ENCODE measurements at regions not wholly inside any gene's neighbourhood (a gene's known extent, or its start where the extent isn't known, plus 50 kb on each side); places are given as distances from the start of the nearest gene placed in this dataset.
"Not testable (repeated sequence)": the region's sequence is repeated elsewhere in the genome, so short reads cannot be mapped to it uniquely, and the experiment has no call there.

DNA sequence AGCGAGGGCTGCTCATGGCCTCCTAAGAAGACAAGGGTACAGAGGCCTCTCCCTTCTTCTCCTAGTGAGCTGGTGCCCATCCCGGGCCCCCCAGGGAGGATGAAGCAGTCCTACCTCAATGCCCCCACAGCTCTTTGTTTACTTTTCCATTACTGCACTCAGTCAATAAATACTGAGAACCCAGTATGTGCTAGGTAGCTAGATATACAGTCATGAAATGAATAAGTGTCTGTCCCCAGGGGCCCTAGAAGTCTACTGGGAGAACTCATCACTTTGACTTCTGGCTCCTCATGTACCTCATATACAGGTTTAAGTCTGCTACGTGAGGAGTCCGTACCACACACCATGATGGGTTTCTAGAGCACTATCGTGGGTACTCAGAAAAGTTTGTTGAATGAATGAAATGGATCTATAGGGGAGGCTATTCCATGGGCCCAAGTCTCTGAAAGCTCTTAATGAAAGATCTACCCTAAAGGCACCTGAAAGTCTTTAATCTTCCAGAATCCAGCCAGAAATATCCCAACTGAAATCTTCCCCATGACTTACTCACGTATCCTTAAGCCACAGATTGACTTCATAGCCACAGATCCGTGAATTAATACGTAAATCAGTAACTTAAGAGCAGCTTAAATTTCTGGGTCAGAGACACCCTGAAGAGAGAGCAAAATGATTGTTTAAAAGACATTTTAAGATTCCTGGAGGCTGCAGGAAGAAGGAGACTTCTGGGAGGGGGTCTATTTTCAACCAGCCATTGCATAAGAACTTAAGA is 51.6 kb upstream of the POMP start:
- Mint-ChIP-seq H3K27ac (ENCODE audit: low read depth) (no peak overlapping the region), H3K27me3 (peaks cover 14% of the 10 kb centered on the region), H3K36me3 (ENCODE audit: insufficient read depth) (no peaks in the 10 kb centered on the region), H3K9me3 (no peaks in the 10 kb centered on the region), H3K4me3 (no peak overlapping the region), H3K4me1 (peaks cover 19% of the 10 kb centered on the region)
- no peak for ATAC-seq (replicated peaks; ENCODE audit: extremely low read depth, poor library complexity, severe bottlenecking)
- DNase-seq (ENCODE audit: low spot score in 2 of 2): no peak

DNA sequence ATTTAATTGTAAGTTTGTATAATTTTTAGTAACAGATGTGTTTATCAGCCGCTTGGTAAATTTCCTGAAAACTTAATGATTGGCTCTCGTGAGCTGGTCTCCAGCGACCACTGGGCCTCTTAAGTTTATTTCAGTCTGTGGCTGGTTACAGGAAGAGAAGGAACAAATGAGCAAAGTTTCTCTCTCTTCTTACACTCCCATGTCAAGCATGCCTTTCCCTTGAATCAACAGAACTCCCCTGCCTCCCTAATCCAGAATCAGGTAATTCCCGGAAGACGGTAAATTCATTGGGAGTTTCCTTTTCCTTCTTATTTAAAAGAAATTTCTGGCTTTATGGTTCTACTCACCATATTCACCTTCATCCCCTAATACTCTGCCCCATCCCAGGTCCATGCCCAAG is 52.5 kb upstream of the POMP start:
- Mint-ChIP-seq H3K4me1 (peaks cover 11% of the 10 kb centered on the region), H3K36me3 (ENCODE audit: insufficient read depth) (no peaks in the 10 kb centered on the region), H3K27me3 (peaks cover 23% of the 10 kb centered on the region), H3K4me3 (no peak overlapping the region), H3K27ac (ENCODE audit: low read depth) (no peak overlapping the region), H3K9me3 (no peaks in the 10 kb centered on the region)
- DNase-seq (ENCODE audit: low spot score in 2 of 2) (no peak), ATAC-seq (replicated peaks; ENCODE audit: extremely low read depth, poor library complexity, severe bottlenecking) (no peak)

DNA sequence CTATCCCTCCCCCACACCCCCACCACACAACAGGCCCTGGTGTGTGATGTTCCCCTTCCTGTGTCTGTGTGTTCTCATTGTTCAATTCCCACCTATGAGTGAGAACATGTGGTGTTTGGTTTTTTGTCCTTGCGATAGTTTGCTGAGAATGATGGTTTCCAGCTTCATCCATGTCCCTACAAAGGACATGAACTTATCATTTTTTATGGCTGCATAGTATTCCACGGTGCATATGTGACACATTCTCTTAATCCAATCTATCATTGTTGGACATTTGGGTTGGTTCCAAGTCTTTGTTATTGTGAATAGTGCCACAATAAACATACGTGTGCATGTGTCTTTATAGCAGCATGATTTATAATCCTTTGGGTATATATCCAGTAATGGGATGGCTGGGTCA is 53.8 kb upstream of the POMP start:
- ATAC-seq (replicated peaks; ENCODE audit: extremely low read depth, poor library complexity, severe bottlenecking); H3K9me3 Mint-ChIP-seq; H3K27ac Mint-ChIP-seq (ENCODE audit: low read depth); H3K4me3 Mint-ChIP-seq; H3K36me3 Mint-ChIP-seq (ENCODE audit: insufficient read depth); H3K4me1 Mint-ChIP-seq; DNase-seq (ENCODE audit: low spot score in 2 of 2): not testable (repeated sequence)
- peaks cover 24% of the 10 kb centered on the region for H3K27me3 Mint-ChIP-seq

DNA sequence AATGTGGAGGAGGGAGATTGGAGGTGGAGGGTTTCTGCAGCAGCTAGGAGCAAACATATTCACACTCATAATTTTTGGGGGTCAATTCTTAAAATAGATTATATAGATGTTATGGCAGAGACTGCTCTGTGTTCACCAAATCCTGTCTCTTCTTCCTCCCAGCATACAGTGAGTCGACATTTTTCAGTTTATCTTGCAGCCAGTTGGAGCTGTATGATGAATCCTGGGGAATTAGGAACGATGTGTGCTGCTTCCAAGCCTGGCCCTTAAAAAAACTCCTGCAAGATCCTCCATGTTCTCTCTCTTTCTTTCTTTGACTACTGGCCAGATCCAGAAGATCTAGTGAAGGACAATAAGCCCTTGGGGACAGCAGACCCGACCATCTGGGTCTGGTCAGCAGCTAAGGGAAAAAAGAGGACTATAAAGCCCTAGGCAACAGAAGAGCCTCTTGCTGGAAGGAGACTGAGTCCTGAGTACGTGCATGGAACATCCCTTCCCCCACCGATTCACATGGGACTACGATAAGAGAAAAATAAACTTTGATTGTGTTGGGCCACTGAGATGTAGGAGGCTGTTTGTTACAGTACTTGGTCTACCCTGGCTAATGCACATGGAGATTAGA is 55.8 kb upstream of the POMP start:
- Mint-ChIP-seq H3K27me3 (peaks cover 24% of the 10 kb centered on the region), H3K36me3 (ENCODE audit: insufficient read depth) (no peaks in the 10 kb centered on the region), H3K4me3 (no peak overlapping the region), H3K4me1 (no peaks in the 10 kb centered on the region), H3K27ac (ENCODE audit: low read depth) (no peak overlapping the region), H3K9me3 (no peaks in the 10 kb centered on the region)
- DNase-seq (ENCODE audit: low spot score in 2 of 2) (no peak), ATAC-seq (replicated peaks; ENCODE audit: extremely low read depth, poor library complexity, severe bottlenecking) (no peak)

DNA sequence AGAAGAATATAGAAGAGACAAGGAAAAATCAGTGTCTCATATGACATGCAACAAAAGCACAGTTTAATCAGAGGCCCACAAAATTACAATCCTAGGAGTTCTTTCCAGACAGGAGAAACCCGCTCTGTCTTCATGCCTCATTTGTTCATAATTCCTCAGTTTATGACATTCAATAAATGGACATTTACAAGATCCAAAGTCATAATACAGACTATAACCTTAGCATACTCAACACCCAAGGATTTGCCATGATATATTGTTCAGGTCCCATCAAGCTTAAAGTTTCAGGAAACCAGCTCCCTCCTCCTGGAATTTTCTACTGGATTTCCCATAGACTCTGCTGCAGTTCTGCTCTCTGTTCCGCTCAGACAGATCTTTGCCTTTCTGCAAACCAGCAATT is 56.4 kb upstream of the POMP start:
- Mint-ChIP-seq H3K4me3 (no peak overlapping the region), H3K27ac (ENCODE audit: low read depth) (no peak overlapping the region), H3K27me3 (peaks cover 24% of the 10 kb centered on the region), H3K4me1 (no peaks in the 10 kb centered on the region), H3K36me3 (ENCODE audit: insufficient read depth) (no peaks in the 10 kb centered on the region), H3K9me3 (no peaks in the 10 kb centered on the region)
- DNase-seq (ENCODE audit: low spot score in 2 of 2) (no peak), ATAC-seq (replicated peaks; ENCODE audit: extremely low read depth, poor library complexity, severe bottlenecking) (no peak)

DNA sequence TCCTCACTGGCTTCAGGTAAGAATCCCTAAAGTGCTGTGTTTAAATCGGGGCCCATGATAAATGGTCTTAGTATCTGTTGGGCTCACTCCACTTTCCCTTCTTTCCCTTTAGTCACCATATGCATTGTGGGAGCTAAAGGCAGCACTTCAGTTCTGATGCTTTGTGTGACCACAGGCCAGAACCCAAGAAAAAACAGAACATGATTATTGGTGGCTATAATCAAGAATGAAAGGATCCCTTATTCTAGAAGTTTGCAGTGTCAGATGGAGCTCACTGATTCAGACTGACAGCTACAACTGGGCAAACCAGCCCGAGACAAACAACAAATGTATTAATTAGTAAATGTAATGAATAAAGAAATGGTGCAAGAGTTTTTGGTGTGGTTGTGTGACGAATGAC is 57.3 kb upstream of the POMP start:
- no peak for ATAC-seq (replicated peaks; ENCODE audit: extremely low read depth, poor library complexity, severe bottlenecking)
- Mint-ChIP-seq H3K9me3 (no peaks in the 10 kb centered on the region), H3K27me3 (peaks cover 32% of the 10 kb centered on the region), H3K36me3 (ENCODE audit: insufficient read depth) (no peaks in the 10 kb centered on the region), H3K4me3 (no peak overlapping the region), H3K4me1 (no peaks in the 10 kb centered on the region), H3K27ac (ENCODE audit: low read depth) (no peak overlapping the region)
- no peak for DNase-seq (ENCODE audit: low spot score in 2 of 2)

DNA sequence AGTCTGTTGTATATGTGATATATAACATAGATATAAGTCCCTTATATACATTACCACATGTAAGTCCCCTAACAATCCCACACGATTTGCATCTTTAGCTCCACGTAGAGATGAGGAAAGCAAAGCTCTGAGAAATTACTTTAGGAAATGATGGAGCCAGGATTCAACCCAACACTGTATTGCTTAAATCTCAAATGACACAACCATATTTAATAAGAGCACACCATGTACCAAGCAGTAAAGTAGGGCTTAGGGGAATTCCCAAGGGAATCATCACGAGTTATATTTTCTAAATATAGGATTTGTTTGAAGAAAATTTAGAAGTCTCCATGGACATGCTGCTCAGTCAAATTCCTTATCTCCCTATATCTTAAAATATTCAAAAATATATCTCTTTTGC is 61.3 kb upstream of the POMP start:
- Mint-ChIP-seq H3K27me3 (peaks cover 59% of the 10 kb centered on the region), H3K9me3 (no peaks in the 10 kb centered on the region), H3K27ac (ENCODE audit: low read depth) (no peak overlapping the region), H3K36me3 (ENCODE audit: insufficient read depth) (no peaks in the 10 kb centered on the region), H3K4me3 (no peak overlapping the region), H3K4me1 (no peaks in the 10 kb centered on the region)
- ATAC-seq (replicated peaks; ENCODE audit: extremely low read depth, poor library complexity, severe bottlenecking) (no peak), DNase-seq (ENCODE audit: low spot score in 2 of 2) (no peak)

DNA sequence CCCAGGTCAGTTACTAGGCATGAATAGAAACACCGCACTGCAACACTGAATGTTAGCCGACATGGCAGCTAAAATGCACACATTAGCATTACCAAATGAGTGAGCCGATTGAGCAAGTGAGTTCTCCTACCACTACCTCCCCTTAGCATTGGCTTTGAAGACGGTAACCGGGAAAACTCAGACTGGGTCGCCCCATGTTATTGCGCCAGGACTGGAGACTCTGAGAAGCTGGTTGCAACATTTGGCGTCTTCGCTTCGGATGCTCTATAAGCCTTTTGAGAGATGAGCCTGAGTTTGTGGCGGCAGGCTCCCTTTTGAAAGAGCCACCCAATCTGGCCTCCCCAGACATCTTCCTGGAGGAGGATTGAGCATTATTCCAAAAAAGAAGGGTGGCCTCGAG is 68.5 kb upstream of the POMP start:
- Mint-ChIP-seq H3K4me3 (no peak overlapping the region), H3K27ac (ENCODE audit: low read depth) (no peak overlapping the region), H3K27me3 (peaks cover 48% of the 10 kb centered on the region), H3K9me3 (no peaks in the 10 kb centered on the region), H3K4me1 (no peaks in the 10 kb centered on the region), H3K36me3 (ENCODE audit: insufficient read depth) (no peaks in the 10 kb centered on the region)
- DNase-seq (ENCODE audit: low spot score in 2 of 2) (no peak), ATAC-seq (replicated peaks; ENCODE audit: extremely low read depth, poor library complexity, severe bottlenecking) (no peak)

DNA sequence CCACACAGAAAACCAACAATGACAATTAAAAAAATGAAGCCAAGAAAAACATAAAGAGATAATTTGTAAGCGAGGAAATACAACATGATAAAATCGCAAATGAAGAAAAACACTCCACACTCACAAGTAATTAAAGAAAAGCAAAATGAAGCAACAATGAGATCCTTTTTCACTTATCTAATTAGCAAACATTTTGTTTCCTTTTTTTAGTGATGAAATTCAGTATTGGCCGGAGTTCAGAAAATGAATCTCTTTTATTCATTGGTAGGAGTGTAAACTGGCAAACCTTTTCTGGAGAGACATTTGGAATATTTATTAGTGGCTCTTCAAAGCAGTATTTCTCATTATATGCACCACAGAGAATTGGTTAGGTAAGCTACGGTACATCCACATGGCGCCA is 70.6 kb upstream of the POMP start:
- Mint-ChIP-seq H3K9me3 (no peaks in the 10 kb centered on the region), H3K27me3 (peaks cover 26% of the 10 kb centered on the region), H3K4me3 (no peak overlapping the region), H3K36me3 (ENCODE audit: insufficient read depth) (no peaks in the 10 kb centered on the region), H3K4me1 (peaks cover 4% of the 10 kb centered on the region), H3K27ac (ENCODE audit: low read depth) (no peak overlapping the region)
- DNase-seq (ENCODE audit: low spot score in 2 of 2) (no peak), ATAC-seq (replicated peaks; ENCODE audit: extremely low read depth, poor library complexity, severe bottlenecking) (no peak)

DNA sequence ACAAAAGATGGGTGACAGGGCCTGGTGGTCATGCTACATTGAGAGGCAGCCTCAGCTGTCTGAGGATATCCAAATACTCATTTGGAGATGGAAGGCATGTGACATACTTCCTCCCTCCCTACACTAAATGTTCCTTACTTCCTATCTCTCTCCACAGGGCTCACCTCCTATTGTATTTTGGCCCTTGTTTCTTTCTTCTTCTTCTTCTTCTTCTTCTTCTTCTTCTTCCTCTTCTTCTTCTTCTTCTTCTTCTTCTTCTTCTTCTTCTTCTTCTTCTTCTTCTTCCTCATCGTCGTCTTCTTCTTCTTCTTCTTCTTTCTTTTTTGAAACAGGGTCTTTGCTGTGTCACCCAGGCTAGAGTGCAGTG is 71.8 kb upstream of the POMP start:
- DNase-seq (ENCODE audit: low spot score in 2 of 2): no peak
- H3K27me3 Mint-ChIP-seq: peaks cover 16% of the 10 kb centered on the region
- H3K36me3 Mint-ChIP-seq (ENCODE audit: insufficient read depth): no peaks in the 10 kb centered on the region
- H3K4me1 Mint-ChIP-seq: peaks cover 4% of the 10 kb centered on the region
- peak overlapping the region; percentile 10 for H3K27ac Mint-ChIP-seq (ENCODE audit: low read depth)
- H3K9me3 Mint-ChIP-seq: no peaks in the 10 kb centered on the region
- no peak for ATAC-seq (replicated peaks; ENCODE audit: extremely low read depth, poor library complexity, severe bottlenecking)
- H3K4me3 Mint-ChIP-seq: no peak overlapping the region

DNA sequence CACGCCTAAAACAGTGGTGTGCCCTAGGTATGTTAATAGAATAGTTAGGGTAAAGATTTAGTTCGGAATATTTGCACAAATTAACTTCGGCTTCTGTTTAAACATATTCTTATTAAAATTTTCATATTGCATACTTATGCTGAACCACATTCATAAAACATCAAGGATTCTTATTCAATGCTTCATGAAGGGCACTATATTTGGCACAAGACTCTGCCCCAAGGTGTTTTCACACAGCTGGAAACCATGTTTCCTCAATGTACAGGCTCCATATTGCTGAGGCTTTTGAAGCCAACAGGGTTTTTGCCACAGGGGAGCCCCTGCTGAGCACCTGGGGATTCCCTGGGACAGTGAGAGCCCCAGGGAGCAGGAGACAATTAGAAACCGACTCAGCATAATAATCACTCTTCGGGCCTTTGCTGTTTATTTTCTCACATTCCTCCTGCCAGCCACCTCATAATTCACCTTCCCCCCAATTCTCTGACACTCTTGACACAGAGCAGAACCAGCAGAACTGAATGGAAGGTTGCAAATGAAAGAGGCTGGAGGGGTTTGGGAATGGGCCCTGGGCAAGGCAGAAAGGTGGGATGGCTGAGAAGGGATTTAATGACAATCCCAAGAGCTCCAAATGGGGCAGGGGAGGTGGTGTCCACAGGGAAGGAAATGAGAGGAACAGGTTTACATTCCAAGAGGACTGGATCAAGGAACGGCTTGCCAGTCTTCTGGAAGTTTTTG is 72.3 kb upstream of the POMP start:
- Mint-ChIP-seq H3K9me3 (no peaks in the 10 kb centered on the region), H3K4me1 (peaks cover 4% of the 10 kb centered on the region), H3K27ac (ENCODE audit: low read depth) (no peak overlapping the region), H3K27me3 (peaks cover 11% of the 10 kb centered on the region), H3K36me3 (ENCODE audit: insufficient read depth) (no peaks in the 10 kb centered on the region), H3K4me3 (no peak overlapping the region)
- no peak for DNase-seq (ENCODE audit: low spot score in 2 of 2)
- ATAC-seq (replicated peaks; ENCODE audit: extremely low read depth, poor library complexity, severe bottlenecking): no peak

DNA sequence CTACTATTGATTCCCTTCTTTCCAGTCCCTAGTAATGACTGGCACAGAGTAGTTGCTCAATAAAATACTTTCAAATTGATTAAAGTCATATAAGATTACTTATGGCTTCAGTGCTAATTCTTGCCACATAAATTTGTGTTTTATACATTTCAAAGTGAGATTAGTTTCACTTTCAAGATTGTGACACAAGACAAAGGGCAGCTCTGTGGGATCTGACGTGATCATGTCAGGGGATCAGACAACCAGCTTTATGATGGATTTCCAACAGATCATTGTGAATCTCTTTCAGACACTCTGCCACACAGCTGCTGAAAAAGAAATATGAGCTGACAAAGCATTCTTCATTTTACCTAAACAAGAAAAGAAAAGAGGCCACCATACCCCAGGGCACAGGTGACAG is 73.4 kb upstream of the POMP start:
- H3K4me3 Mint-ChIP-seq: no peak overlapping the region
- H3K4me1 Mint-ChIP-seq: peaks cover 4% of the 10 kb centered on the region
- DNase-seq (ENCODE audit: low spot score in 2 of 2) (no peak), ATAC-seq (replicated peaks; ENCODE audit: extremely low read depth, poor library complexity, severe bottlenecking) (no peak)
- H3K27ac Mint-ChIP-seq (ENCODE audit: low read depth): no peak overlapping the region
- no peaks in the 10 kb centered on the region for H3K36me3 Mint-ChIP-seq (ENCODE audit: insufficient read depth)
- no peaks in the 10 kb centered on the region for H3K9me3 Mint-ChIP-seq
- H3K27me3 Mint-ChIP-seq: peaks cover 11% of the 10 kb centered on the region

DNA sequence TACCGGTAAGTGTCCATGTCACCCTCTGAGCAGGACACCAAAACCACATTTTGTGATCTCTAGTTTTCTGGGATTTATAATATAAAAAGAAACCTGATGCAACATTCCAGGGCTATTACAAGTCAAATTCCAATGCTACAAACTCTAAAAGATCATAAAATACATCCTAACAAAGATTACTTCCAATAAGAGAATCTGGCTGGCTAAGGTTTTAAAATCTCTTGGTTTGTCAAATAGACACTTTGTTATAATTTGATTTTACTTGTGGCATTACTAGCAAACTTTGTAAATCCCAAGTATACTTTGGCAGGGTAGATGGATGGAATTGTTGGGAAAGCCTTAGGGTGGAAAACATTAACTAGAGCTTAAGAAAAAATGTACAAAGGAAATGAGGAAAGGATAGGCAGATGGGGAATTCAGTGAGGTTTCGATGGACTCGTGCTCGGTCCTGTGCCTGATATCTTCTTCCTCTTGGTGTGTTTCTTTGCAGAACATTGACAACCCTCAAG is 74.0 kb upstream of the POMP start:
- DNase-seq (ENCODE audit: low spot score in 2 of 2) (no peak), ATAC-seq (replicated peaks; ENCODE audit: extremely low read depth, poor library complexity, severe bottlenecking) (no peak)
- Mint-ChIP-seq H3K9me3 (no peaks in the 10 kb centered on the region), H3K4me3 (no peak overlapping the region), H3K27ac (ENCODE audit: low read depth) (no peak overlapping the region), H3K4me1 (peaks cover 4% of the 10 kb centered on the region), H3K27me3 (peaks cover 7% of the 10 kb centered on the region), H3K36me3 (ENCODE audit: insufficient read depth) (no peaks in the 10 kb centered on the region)
